Activated B cell treated with CpG ODN at 0.5 μM for 24 hours (primary cell): ENCODE measurements at regions not wholly inside any gene's neighbourhood (a gene's known extent, or its start where the extent isn't known, plus 50 kb on each side); places are given as distances from the start of the nearest gene placed in this dataset.

Experiments used
- ATAC-seq: fragments of 200-7000 bp; cut with Tn5 transposase; one replicate; pipeline ENCODE4 v1.10.0; 2021; ENCODE audit warnings: low read depth, mild to moderate bottlenecking, moderate library complexity
- CTCF ChIA-PET: fragments of 350-600 bp; sonication (Branson Sonifier 250); formaldehyde crosslinking; loops from one replicate; lab custom pipeline; 2021; ENCODE audit warnings: antibody characterized with exemption; lab: Charles Lee
- POLR2A ChIA-PET: fragments of 350-600 bp; sonication (Branson Sonifier 250); formaldehyde crosslinking; loops from one replicate; lab custom pipeline; 2021; ENCODE audit warnings: antibody characterized with exemption; lab: Charles Lee
- DNase-seq: peaks from one replicate; pipeline ENCODE4 v3.0.0; 2022
- H3K27ac Mint-ChIP-seq: one replicate; pipeline ENCODE4 v1.8.0; 2020; ENCODE audit warnings: mixed read lengths
- H3K27me3 Mint-ChIP-seq: one replicate; pipeline ENCODE4 v1.8.0; 2021; ENCODE audit warnings: mixed read lengths
- H3K36me3 Mint-ChIP-seq: one replicate; pipeline ENCODE4 v1.8.0; 2021; ENCODE audit warnings: low read depth, mixed read lengths
- H3K4me1 Mint-ChIP-seq: one replicate; pipeline ENCODE4 v1.8.0; 2021; ENCODE audit warnings: mixed read lengths
- H3K4me3 Mint-ChIP-seq: one replicate; pipeline ENCODE4 v1.8.0; 2020; ENCODE audit warnings: mild to moderate bottlenecking, mixed read lengths
- H3K9me3 Mint-ChIP-seq: one replicate; pipeline ENCODE4 v1.8.0; 2020; ENCODE audit warnings: mixed read lengths
- CTCF ChIP-seq: fragments of 200-600 bp; IDR thresholded peaks from one replicate; pipeline ENCODE4 v1.8.0; 2022; ENCODE audit warnings: antibody characterized with exemption, mild to moderate bottlenecking
- intact Hi-C: fragments of 100-400 bp; cut with micrococcal nuclease; formaldehyde crosslinking; loops from one replicate; pipeline ENCODE4 v1.15.1; 2024

- Mint-ChIP-seq H3K4me1 (no peaks in the 10 kb centered on the region), H3K4me3 (no peak overlapping the region), H3K27ac (no peak overlapping the region), H3K36me3 (no peaks in the 10 kb centered on the region), H3K9me3 (no peaks in the 10 kb centered on the region), H3K27me3 (no peaks in the 10 kb centered on the region)
- POLR2A ChIA-PET = no interaction called here
- intact Hi-C loops = no loop called here
- DNase-seq (no peak), ATAC-seq (no peak)
- no peak for TF ChIP-seq CTCF
- CTCF ChIA-PET = no interaction called here
Measured at GRCh38 chr9:83151627-83152137, 88.7 kb upstream of the RASEF start.

- intact Hi-C loops = no loop called here
- POLR2A ChIA-PET = no interaction called here
- Mint-ChIP-seq H3K4me1 (no peaks in the 10 kb centered on the region), H3K27ac (no peak overlapping the region), H3K9me3 (no peaks in the 10 kb centered on the region), H3K36me3 (no peaks in the 10 kb centered on the region), H3K4me3 (no peak overlapping the region), H3K27me3 (no peaks in the 10 kb centered on the region)
- DNase-seq (no peak), ATAC-seq (no peak)
- TF ChIP-seq CTCF = no peak
- CTCF ChIA-PET = no interaction called here
Measured at GRCh38 chr9:83147315-83148149, 84.6 kb upstream of the RASEF start.

GRCh38 chr9:83146325-83146724 lies 83.4 kb upstream of the RASEF start:
- intact Hi-C loops = no loop called here
- Mint-ChIP-seq H3K4me1 (no peaks in the 10 kb centered on the region), H3K27ac (no peak overlapping the region), H3K36me3 (no peaks in the 10 kb centered on the region), H3K27me3 (no peaks in the 10 kb centered on the region), H3K4me3 (no peak overlapping the region), H3K9me3 (no peaks in the 10 kb centered on the region)
- no peak for TF ChIP-seq CTCF
- DNase-seq (no peak), ATAC-seq (no peak)
- POLR2A ChIA-PET = no interaction called here
- CTCF ChIA-PET = no interaction called here

GRCh38 chr9:83144492-83144891 lies 81.5 kb upstream of the RASEF start:
- H3K36me3 Mint-ChIP-seq = no peaks in the 10 kb centered on the region
- no peak for TF ChIP-seq CTCF
- POLR2A ChIA-PET = no interaction called here
- no peak overlapping the region for H3K4me3 Mint-ChIP-seq
- intact Hi-C loops = no loop called here
- no peak overlapping the region for H3K27ac Mint-ChIP-seq
- no peaks in the 10 kb centered on the region for H3K27me3 Mint-ChIP-seq
- no peak for DNase-seq
- no peaks in the 10 kb centered on the region for H3K9me3 Mint-ChIP-seq
- H3K4me1 Mint-ChIP-seq = no peaks in the 10 kb centered on the region
- ATAC-seq = no peak
- CTCF ChIA-PET = no interaction called here

GRCh38 chr9:83142389-83142788 lies 79.4 kb upstream of the RASEF start:
- Mint-ChIP-seq H3K4me3 (no peak overlapping the region), H3K36me3 (no peaks in the 10 kb centered on the region), H3K4me1 (no peaks in the 10 kb centered on the region), H3K27ac (no peak overlapping the region), H3K9me3 (no peaks in the 10 kb centered on the region), H3K27me3 (no peaks in the 10 kb centered on the region)
- POLR2A ChIA-PET = no interaction called here
- DNase-seq (no peak), ATAC-seq (no peak)
- TF ChIP-seq CTCF = no peak
- CTCF ChIA-PET = no interaction called here
- intact Hi-C loops = no loop called here
